Naive B cell (primary cell): ENCODE measurements at regions not wholly inside any gene's neighbourhood (a gene's known extent, or its start where the extent isn't known, plus 50 kb on each side); places are given as distances from the start of the nearest gene placed in this dataset.
"Not testable (repeated sequence)": the region's sequence is repeated elsewhere in the genome, so short reads cannot be mapped to it uniquely, and the experiment has no call there.

Source experiments
- ATAC-seq, 2 donors: fragments of 150-1000 bp; cut with Tn5 transposase; 2 replicates each; pipeline ENCODE4 v1.10.0; 2021; ENCODE audit warnings: low read depth in 2 of 2, mild to moderate bottlenecking in 2 of 2, moderate library complexity in 2 of 2
- DNase-seq: peaks from one replicate; pipeline ENCODE4 v3.0.0; 2022
- H3K27ac Mint-ChIP-seq, 6 donors: one replicate each; pipeline ENCODE4 v1.8.0; 2020 to 2022; ENCODE audit warnings: mild to moderate bottlenecking in 6 of 6, mixed read lengths in 6 of 6, moderate library complexity in 5 of 6, inconsistent platforms in 2 of 6
- H3K27me3 Mint-ChIP-seq, 3 donors: one replicate each; pipeline ENCODE4 v1.8.0; 2021 to 2022; ENCODE audit warnings: mixed read lengths in 3 of 3, mild to moderate bottlenecking in 1 of 3
- H3K36me3 Mint-ChIP-seq, 2 donors: one replicate each; pipeline ENCODE4 v1.8.0; 2020 to 2022; ENCODE audit warnings: mixed read lengths in 2 of 2, inconsistent platforms in 1 of 2, mild to moderate bottlenecking in 1 of 2
- H3K4me1 Mint-ChIP-seq, 3 donors: one replicate each; pipeline ENCODE4 v1.8.0; 2020 to 2022; ENCODE audit warnings: mixed read lengths in 3 of 3, inconsistent platforms in 1 of 3, mild to moderate bottlenecking in 1 of 3, moderate library complexity in 1 of 3
- H3K4me3 Mint-ChIP-seq, 8 donors: one replicate each; pipeline ENCODE4 v1.8.0; 2020 to 2022; ENCODE audit warnings: mild to moderate bottlenecking in 8 of 8, mixed read lengths in 8 of 8, moderate library complexity in 8 of 8, inconsistent platforms in 2 of 8
- H3K9me3 Mint-ChIP-seq, 7 donors: one replicate each; pipeline ENCODE4 v1.8.0; 2020 to 2022; ENCODE audit warnings: mixed read lengths in 7 of 7, mild to moderate bottlenecking in 5 of 7, inconsistent platforms in 2 of 7, moderate library complexity in 1 of 7

GRCh38 chr4:1569461-1570151 is 114.5 kb downstream of the FAM53A start:
- Mint-ChIP-seq H3K36me3 (peaks cover 0 to 7% of the 10 kb centered on the region in 2 donors), H3K4me1 (peaks cover 6 to 14% (median 7%) of the 10 kb centered on the region in 3 donors), H3K9me3 (peaks cover 0 to 4% (median 0%) of the 10 kb centered on the region in 7 donors), H3K27ac (no peak overlapping the region), H3K4me3 (no peak overlapping the region), H3K27me3 (peaks cover 4 to 22% (median 7%) of the 10 kb centered on the region in 3 donors)
- ATAC-seq = no peak
- no peak for DNase-seq

DNA sequence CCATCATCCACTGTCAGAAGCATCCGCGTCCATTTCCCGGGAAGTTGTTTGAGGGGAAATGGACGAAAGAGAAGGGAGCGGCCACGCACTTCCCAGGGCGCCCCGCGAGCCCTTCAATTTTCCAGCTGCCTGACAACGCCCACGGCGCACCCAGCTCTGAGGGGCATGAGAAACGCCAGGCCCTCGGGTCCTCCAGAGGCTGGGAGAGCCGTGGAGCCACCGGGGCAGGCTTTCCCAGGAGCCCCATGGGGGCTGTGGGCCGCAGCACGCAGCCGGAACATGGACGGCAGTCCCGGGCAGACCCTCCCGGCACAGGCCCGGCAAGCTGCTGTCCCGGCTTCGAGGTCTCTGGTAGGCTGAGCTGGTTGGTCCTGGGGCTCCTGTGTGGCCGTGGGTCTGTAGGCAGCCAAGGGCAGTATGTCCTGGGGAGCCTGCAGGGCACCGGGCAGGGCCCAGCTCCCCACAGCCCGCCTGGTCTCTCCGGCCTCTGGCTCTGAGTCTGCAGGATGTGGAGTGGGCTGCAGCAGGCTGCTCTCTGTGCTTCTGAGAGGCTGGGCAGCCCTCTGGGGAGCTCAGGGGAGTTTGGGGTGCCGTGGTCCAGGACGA is 115.2 kb downstream of the FAM53A start:
- DNase-seq = no peak
- peaks cover 6 to 11% (median 7%) of the 10 kb centered on the region in 3 donors for H3K4me1 Mint-ChIP-seq
- H3K4me3 Mint-ChIP-seq = no peak overlapping the region
- peaks cover 0 to 7% of the 10 kb centered on the region in 2 donors for H3K36me3 Mint-ChIP-seq
- peaks cover 8 to 29% (median 14%) of the 10 kb centered on the region in 3 donors for H3K27me3 Mint-ChIP-seq
- no peak overlapping the region for H3K27ac Mint-ChIP-seq
- ATAC-seq = no peak
- peaks cover 0 to 4% (median 0%) of the 10 kb centered on the region in 7 donors for H3K9me3 Mint-ChIP-seq

DNA sequence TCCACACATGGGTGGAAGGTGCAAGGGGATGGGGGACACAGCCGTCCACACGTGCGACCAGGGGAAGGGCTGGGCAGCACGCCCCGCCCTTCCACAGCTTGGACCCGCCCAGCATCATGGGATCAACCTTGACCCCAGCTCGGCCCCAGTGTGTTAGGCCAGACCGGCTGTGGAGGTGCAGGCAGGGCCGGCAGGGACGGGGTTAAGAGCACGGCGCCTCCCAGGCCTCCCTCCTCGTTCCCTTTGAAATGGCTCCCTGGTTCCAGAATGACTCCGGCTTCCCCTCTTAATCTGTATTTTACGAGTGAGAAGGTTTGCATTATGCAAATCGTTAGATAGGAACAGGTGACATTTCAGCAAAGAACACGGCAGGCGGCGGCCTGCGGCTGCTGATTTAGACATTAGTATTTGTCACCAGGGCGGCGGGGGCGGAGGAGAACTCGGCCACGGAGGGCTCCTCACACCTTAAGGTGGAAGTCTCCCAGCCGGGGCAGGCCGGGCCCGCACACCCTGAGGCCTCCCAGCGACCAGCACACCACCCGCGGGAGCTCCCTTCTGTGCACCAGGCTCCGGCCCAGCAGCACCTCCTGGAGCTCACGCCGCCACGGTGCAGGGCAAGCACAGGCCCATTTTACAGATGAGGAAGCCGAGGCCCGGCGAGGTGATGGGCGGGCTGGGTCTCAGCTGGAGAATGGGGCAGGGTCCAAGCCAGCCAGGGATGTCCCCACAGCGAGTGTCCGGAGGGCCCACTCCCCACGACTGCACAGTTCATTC is 116.1 kb downstream of the FAM53A start:
- peak in 1 of 2 donors; percentile 51 for ATAC-seq
- peaks cover 0 to 7% of the 10 kb centered on the region in 2 donors for H3K36me3 Mint-ChIP-seq
- peaks cover 0 to 4% (median 0%) of the 10 kb centered on the region in 7 donors for H3K9me3 Mint-ChIP-seq
- no peak for DNase-seq
- H3K4me3 Mint-ChIP-seq = no peak overlapping the region
- peaks cover 8 to 38% (median 23%) of the 10 kb centered on the region in 3 donors for H3K27me3 Mint-ChIP-seq
- peaks cover 4 to 7% (median 5%) of the 10 kb centered on the region in 3 donors for H3K4me1 Mint-ChIP-seq
- no peak overlapping the region for H3K27ac Mint-ChIP-seq

DNA sequence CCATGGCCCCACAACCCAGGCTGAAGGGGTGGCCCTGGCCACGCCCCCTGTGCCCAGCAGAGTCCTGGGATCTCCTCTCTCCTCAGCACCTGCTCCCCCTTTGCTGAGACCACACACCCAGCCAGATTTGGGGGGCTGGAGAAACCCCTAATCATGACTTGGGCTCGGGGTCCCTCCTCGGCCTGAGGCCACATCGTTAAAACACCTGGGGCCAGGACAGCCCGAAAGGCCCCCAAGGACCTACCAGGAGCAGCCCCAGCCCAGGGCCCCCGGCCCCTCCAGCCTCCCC is 116.7 kb downstream of the FAM53A start:
- H3K27me3 Mint-ChIP-seq = peaks cover 8 to 41% (median 24%) of the 10 kb centered on the region in 3 donors
- DNase-seq (no peak), ATAC-seq (no peak)
- peaks cover 0 to 2% (median 0%) of the 10 kb centered on the region in 7 donors for H3K9me3 Mint-ChIP-seq
- no peak overlapping the region for H3K27ac Mint-ChIP-seq
- H3K36me3 Mint-ChIP-seq = peaks cover 0 to 7% of the 10 kb centered on the region in 2 donors
- no peak overlapping the region for H3K4me3 Mint-ChIP-seq
- H3K4me1 Mint-ChIP-seq = peaks cover 0 to 5% (median 4%) of the 10 kb centered on the region in 3 donors

DNA sequence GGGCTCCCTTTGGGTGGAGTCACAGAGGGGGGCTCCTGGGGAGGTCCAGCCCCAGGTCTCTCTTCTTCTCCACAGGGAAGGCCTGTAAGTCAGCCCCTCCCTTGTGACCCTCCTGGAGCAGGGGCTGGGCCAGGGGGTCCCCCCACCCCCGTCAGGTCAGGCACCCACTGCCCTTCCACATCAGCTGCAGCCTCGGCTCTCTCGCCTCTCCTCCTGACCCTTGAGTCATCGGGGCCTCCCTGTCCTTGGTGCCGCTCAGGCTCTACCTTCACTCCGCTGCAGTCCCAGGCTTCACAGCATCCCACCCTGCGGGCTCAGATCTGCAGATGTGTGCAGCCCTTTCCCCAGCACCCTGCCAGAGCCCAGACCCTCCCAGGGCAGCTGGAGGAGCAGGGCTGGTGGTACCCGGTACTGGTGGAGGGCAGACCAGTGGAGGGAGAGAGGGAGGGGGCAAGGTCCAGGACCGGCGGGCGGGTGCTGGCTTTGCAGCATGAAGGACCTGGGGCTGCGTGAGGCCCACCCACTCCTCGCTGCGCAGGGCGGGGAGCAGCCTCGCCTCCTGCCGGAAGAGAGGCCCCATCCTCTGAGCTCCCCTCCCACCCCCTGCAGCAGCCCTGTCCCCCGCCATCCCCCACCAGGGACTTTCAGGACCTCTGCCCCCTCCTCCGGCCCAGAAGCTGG is 117.1 kb downstream of the FAM53A start:
- H3K36me3 Mint-ChIP-seq = peaks cover 0 to 7% of the 10 kb centered on the region in 2 donors
- no peak overlapping the region for H3K4me3 Mint-ChIP-seq
- H3K27ac Mint-ChIP-seq = no peak overlapping the region
- H3K27me3 Mint-ChIP-seq = peaks cover 8 to 45% (median 24%) of the 10 kb centered on the region in 3 donors
- peaks cover 0 to 5% (median 4%) of the 10 kb centered on the region in 3 donors for H3K4me1 Mint-ChIP-seq
- DNase-seq (no peak), ATAC-seq (no peak)
- H3K9me3 Mint-ChIP-seq = peaks cover 0 to 2% (median 0%) of the 10 kb centered on the region in 7 donors

DNA sequence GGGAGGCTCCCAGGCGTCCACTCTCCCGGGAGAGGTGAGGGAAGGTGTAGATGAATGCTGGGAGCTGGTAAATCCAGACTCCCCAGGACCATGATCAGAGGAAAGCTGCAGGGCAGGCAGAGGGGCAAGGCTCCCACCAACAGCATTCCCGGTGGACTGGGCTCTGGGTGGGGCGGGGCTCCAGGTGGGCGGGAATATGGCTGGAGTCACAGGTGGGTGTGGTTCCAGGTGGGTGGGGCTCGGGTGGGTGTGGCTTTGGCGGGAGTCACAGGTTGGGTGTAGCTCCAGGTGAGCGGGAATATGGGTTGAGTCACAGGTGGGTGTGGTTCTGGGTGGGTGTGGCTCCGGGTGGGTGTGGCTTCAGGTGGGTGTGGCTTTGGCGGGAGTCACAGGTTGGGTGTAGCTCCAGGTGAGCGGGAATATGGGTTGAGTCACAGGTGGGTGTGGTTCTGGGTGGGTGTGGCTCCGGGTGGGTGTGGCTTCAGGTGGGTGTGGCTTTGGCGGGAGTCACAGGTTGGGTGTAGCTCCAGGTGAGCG is 117.7 kb downstream of the FAM53A start:
- Mint-ChIP-seq H3K4me3 (peak overlapping the region in 1 of 8 donors; percentile 43), H3K27ac (peak overlapping the region in 3 of 6 donors; percentile 39 to 93 (median 79)), H3K27me3 (peaks cover 8 to 47% (median 24%) of the 10 kb centered on the region in 3 donors)
- not testable (repeated sequence) for H3K36me3 Mint-ChIP-seq, H3K9me3 Mint-ChIP-seq, H3K4me1 Mint-ChIP-seq, DNase-seq
- ATAC-seq = peak in 1 of 2 donors; percentile 9

DNA sequence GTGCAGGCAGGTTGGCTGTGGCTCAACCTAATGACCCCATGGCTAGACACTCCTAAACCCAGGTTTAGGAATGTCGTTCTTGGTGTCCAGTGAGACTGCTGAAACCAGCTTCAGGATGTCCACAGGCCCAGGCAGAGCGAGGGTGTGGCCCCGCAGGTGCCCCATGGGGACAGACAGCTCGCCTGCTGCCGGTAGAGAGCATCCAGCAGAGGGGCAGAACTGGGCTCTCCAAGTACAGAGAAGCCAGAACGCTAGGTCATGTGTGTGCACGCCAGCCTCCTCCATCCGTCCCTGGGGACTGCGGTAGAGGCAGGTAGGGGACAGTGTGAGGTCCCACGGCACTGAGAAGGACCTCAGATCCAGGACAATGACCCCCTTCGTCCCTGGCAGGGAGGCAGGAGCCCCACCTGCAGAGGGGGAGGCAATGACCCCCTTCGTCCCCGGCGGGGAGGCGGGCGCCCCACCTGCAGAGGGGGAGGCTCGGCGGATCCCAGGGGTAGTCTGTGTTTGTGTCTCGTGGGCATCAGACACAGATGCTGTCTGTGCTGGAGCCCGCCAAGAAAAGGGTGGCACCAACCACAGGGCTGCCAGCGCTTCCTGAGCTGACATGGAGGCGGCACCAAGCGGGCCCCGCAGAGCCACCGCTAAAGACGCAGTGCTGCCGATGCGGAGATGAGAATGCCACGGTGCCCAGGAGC is 118.4 kb downstream of the FAM53A start:
- ATAC-seq = peak in 1 of 2 donors; percentile 40
- Mint-ChIP-seq H3K4me3 (peak overlapping the region in 1 of 8 donors; percentile 43), H3K27me3 (peaks cover 8 to 51% (median 29%) of the 10 kb centered on the region in 3 donors), H3K36me3 (peaks cover 0 to 7% of the 10 kb centered on the region in 2 donors), H3K27ac (peak overlapping the region in 3 of 6 donors; percentile 39 to 93 (median 79)), H3K4me1 (peaks cover 0 to 5% (median 4%) of the 10 kb centered on the region in 3 donors), H3K9me3 (peaks cover 0 to 2% (median 0%) of the 10 kb centered on the region in 7 donors)
- DNase-seq = no peak

- Mint-ChIP-seq H3K27me3 (peaks cover 8 to 55% (median 37%) of the 10 kb centered on the region in 3 donors), H3K4me1 (peaks cover 0 to 5% (median 4%) of the 10 kb centered on the region in 3 donors), H3K9me3 (peaks cover 0 to 2% (median 0%) of the 10 kb centered on the region in 7 donors), H3K4me3 (no peak overlapping the region), H3K27ac (no peak overlapping the region), H3K36me3 (peaks cover 0 to 7% of the 10 kb centered on the region in 2 donors)
- ATAC-seq (no peak), DNase-seq (no peak)
Measured at GRCh38 chr4:1564535-1565375, 119.4 kb downstream of the FAM53A start.

- peak overlapping the region in 1 of 8 donors; percentile 63 for H3K4me3 Mint-ChIP-seq
- H3K9me3 Mint-ChIP-seq = peaks cover 0 to 2% (median 0%) of the 10 kb centered on the region in 7 donors
- ATAC-seq (no peak), DNase-seq (no peak)
- peaks cover 0 to 5% (median 4%) of the 10 kb centered on the region in 3 donors for H3K4me1 Mint-ChIP-seq
- peaks cover 8 to 58% (median 37%) of the 10 kb centered on the region in 3 donors for H3K27me3 Mint-ChIP-seq
- H3K36me3 Mint-ChIP-seq = peaks cover 0 to 7% of the 10 kb centered on the region in 2 donors
- H3K27ac Mint-ChIP-seq = peak overlapping the region in 1 of 6 donors; percentile 47
Measured at GRCh38 chr4:1563768-1564485, 120.2 kb downstream of the FAM53A start.

- Mint-ChIP-seq H3K4me1 (peaks cover 0 to 5% (median 4%) of the 10 kb centered on the region in 3 donors), H3K27me3 (peaks cover 8 to 60% (median 41%) of the 10 kb centered on the region in 3 donors), H3K9me3 (peaks cover 0 to 2% (median 0%) of the 10 kb centered on the region in 7 donors), H3K27ac (no peak overlapping the region), H3K4me3 (no peak overlapping the region), H3K36me3 (peaks cover 0 to 7% of the 10 kb centered on the region in 2 donors)
- DNase-seq (no peak), ATAC-seq (no peak)
Measured at GRCh38 chr4:1563241-1563640, 120.9 kb downstream of the FAM53A start.

- Mint-ChIP-seq H3K36me3 (peaks cover 0 to 7% of the 10 kb centered on the region in 2 donors), H3K27me3 (peaks cover 4 to 65% (median 45%) of the 10 kb centered on the region in 3 donors), H3K27ac (no peak overlapping the region), H3K9me3 (peaks cover 0 to 2% (median 0%) of the 10 kb centered on the region in 7 donors), H3K4me3 (no peak overlapping the region), H3K4me1 (peaks cover 0 to 4% (median 3%) of the 10 kb centered on the region in 3 donors)
- DNase-seq (no peak), ATAC-seq (no peak)
Measured at GRCh38 chr4:1562771-1563170, 121.3 kb downstream of the FAM53A start.
